Activated CD8-positive, alpha-beta T cell treated with anti-CD3 and anti-CD28 coated beads for 36 hours (primary cell): ENCODE measurements at regions not wholly inside any gene's neighbourhood (a gene's known extent, or its start where the extent isn't known, plus 50 kb on each side); places are given as distances from the start of the nearest gene placed in this dataset.

Experiments
- ATAC-seq: fragments of 200-7000 bp; cut with Tn5 transposase; one replicate; pipeline ENCODE4 v1.10.0; 2021; ENCODE audit warnings: mild to moderate bottlenecking, moderate library complexity
- CTCF ChIA-PET: fragments of 350-600 bp; sonication (Branson Sonifier 250); formaldehyde crosslinking; loops from one replicate; lab custom pipeline; 2021; ENCODE audit warnings: antibody characterized with exemption; lab: Charles Lee
- POLR2A ChIA-PET: fragments of 350-600 bp; sonication (Branson Sonifier 250); formaldehyde crosslinking; loops from one replicate; lab custom pipeline; 2021; ENCODE audit warnings: antibody characterized with exemption; lab: Charles Lee
- DNase-seq: peaks from one replicate; pipeline ENCODE4 v3.0.0-alpha.2; 2020
- H3K27ac Mint-ChIP-seq: one replicate; pipeline ENCODE4 v1.8.0; 2021; ENCODE audit warnings: mild to moderate bottlenecking, mixed read lengths
- H3K27me3 Mint-ChIP-seq: one replicate; pipeline ENCODE4 v1.8.0; 2021; ENCODE audit warnings: mixed read lengths
- H3K36me3 Mint-ChIP-seq: one replicate; pipeline ENCODE4 v1.8.0; 2021; ENCODE audit warnings: low read depth, mixed read lengths
- H3K4me1 Mint-ChIP-seq: one replicate; pipeline ENCODE4 v1.8.0; 2021; ENCODE audit warnings: low read depth, mixed read lengths
- H3K4me3 Mint-ChIP-seq: one replicate; pipeline ENCODE4 v1.8.0; 2021; ENCODE audit warnings: mild to moderate bottlenecking, moderate library complexity, mixed read lengths
- H3K9me3 Mint-ChIP-seq: one replicate; pipeline ENCODE4 v1.8.0; 2021; ENCODE audit warnings: mixed read lengths
- intact Hi-C: fragments of 100-400 bp; cut with micrococcal nuclease; formaldehyde crosslinking; loops from one replicate; pipeline ENCODE4 v1.10.0; 2022
- TF ChIP-seq, protein P1 (sequence below): fragments of 200-600 bp; IDR thresholded peaks from one replicate; pipeline ENCODE4 v1.8.0; 2022; ENCODE audit warnings: antibody characterized with exemption, mild to moderate bottlenecking

DNA sequence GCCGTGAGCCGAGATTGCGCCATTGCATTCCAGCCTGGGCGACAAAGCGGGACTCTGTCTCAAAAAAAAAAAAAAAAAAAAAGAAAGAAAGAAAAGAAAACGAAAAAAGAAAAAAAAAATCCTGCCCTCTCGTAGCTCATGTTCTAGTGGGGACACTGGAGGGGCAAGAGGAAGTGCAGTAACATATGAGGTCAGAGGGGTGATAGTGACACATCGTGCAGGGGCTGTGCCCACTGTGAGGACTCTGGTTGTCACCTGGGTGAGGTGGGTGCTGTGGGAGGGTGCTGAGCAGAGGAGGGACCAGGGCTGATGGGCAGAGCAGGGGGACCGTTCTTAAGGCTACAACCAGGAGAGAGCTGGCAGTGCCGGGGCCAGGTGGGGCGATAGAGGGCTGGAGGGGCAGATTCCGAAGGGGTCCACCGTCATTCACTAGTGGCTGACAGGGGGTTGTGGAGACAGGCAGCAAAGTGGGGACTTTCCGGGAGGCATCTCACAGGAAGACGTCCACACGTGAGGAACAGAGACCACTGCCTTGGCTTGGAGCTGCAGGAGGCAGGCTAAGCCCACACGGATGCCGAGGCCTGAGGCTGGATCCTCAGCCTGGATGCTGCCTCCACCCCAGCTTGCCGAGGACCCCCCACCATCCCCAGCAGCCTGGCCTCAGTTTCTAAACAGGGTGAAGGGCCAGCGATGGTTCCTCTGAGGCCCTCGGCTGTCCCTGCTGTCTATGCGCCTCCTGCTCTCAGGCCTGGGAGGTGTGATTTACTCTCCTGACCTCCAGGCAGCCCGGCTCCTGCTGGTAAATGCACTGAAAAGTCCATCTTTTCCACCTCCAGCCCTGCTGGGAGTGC, 154.3 kb upstream of the IQSEC1 start:
- intact Hi-C loops: no loop called here
- DNase-seq (no peak), ATAC-seq (no peak)
- no peaks in the 10 kb centered on the region for H3K9me3 Mint-ChIP-seq
- ChIA-PET CTCF (interaction anchor here (0.6 to 0.9 kb wide), 2 partner anchors 108 to 225 kb away, joined by 3 read pairs; no protein-coding TSS in a partner anchor), POLR2A (interaction anchor here (0.7 kb wide), 1 partner anchor 30 kb away, joined by 4 read pairs; no protein-coding TSS in a partner anchor)
- TF ChIP-seq, protein P1, sequence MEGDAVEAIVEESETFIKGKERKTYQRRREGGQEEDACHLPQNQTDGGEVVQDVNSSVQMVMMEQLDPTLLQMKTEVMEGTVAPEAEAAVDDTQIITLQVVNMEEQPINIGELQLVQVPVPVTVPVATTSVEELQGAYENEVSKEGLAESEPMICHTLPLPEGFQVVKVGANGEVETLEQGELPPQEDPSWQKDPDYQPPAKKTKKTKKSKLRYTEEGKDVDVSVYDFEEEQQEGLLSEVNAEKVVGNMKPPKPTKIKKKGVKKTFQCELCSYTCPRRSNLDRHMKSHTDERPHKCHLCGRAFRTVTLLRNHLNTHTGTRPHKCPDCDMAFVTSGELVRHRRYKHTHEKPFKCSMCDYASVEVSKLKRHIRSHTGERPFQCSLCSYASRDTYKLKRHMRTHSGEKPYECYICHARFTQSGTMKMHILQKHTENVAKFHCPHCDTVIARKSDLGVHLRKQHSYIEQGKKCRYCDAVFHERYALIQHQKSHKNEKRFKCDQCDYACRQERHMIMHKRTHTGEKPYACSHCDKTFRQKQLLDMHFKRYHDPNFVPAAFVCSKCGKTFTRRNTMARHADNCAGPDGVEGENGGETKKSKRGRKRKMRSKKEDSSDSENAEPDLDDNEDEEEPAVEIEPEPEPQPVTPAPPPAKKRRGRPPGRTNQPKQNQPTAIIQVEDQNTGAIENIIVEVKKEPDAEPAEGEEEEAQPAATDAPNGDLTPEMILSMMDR: no peak
- no peaks in the 10 kb centered on the region for H3K27me3 Mint-ChIP-seq
- H3K27ac Mint-ChIP-seq: no peak overlapping the region
- H3K4me3 Mint-ChIP-seq: no peak overlapping the region
- no peaks in the 10 kb centered on the region for H3K36me3 Mint-ChIP-seq
- no peaks in the 10 kb centered on the region for H3K4me1 Mint-ChIP-seq

DNA sequence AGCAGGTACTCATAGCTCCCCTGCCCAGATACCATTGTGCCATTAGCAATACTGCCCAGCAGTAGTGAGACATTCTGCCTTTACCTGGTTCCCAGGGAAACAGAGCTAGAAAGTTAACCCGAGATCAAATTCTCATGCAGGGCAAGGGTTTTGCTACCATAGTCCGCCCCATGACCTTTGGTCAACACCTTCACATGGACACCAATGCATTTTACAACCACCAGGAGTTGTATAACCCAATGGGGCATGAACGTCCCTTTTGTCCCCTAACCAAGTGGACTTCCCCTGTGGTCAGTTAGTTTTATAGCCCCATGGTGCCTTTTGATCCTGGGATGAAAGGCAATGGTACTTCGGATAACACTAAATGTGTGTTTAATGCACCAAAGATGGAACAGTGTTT, 151.7 kb upstream of the IQSEC1 start:
- DNase-seq (no peak), ATAC-seq (no peak)
- intact Hi-C loops: no loop called here
- Mint-ChIP-seq H3K27ac (no peak overlapping the region), H3K4me1 (no peaks in the 10 kb centered on the region), H3K27me3 (no peaks in the 10 kb centered on the region), H3K9me3 (no peaks in the 10 kb centered on the region), H3K36me3 (no peaks in the 10 kb centered on the region), H3K4me3 (no peak overlapping the region)
- TF ChIP-seq, protein P1: no peak
- ChIA-PET CTCF (no interaction called here), POLR2A (no interaction called here)

DNA sequence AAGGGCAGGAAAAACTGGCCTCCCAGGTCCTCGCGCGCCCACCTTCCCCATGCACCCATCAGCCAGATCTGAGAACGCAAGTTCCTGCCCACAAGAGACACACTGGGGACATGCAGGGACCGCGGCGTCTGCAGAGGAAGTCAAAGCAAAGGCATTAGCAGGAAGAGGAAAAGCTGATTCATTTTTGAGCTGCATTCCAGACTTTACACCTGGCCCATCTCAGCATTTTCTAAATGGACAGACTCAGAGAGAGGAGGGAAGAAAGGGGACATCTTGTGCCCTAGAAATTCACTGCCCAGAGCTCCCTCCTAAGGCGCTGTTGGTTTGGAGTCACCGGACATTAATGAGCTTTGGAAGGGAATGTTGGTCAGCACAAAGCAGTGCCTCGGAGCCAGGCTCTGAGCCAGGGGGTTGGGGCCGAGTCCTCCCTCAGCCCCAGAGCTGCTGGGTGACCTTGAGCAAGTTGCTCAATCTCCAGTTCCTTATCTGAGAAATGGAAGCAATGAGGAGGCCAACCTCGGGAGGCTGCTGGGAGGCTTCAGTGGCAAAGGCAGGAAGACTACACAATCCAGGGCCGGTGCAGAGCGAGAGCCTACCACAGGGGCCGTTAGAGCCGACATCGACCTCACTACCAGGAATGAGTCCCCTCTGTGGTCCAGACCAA, 150.5 kb upstream of the IQSEC1 start:
- POLR2A ChIA-PET: no interaction called here
- no peaks in the 10 kb centered on the region for H3K9me3 Mint-ChIP-seq
- H3K4me1 Mint-ChIP-seq: no peaks in the 10 kb centered on the region
- no peak overlapping the region for H3K4me3 Mint-ChIP-seq
- H3K36me3 Mint-ChIP-seq: no peaks in the 10 kb centered on the region
- CTCF ChIA-PET: no interaction called here
- H3K27me3 Mint-ChIP-seq: no peaks in the 10 kb centered on the region
- TF ChIP-seq, protein P1: no peak
- ATAC-seq (no peak), DNase-seq (no peak)
- intact Hi-C loops: no loop called here
- H3K27ac Mint-ChIP-seq: no peak overlapping the region

DNA sequence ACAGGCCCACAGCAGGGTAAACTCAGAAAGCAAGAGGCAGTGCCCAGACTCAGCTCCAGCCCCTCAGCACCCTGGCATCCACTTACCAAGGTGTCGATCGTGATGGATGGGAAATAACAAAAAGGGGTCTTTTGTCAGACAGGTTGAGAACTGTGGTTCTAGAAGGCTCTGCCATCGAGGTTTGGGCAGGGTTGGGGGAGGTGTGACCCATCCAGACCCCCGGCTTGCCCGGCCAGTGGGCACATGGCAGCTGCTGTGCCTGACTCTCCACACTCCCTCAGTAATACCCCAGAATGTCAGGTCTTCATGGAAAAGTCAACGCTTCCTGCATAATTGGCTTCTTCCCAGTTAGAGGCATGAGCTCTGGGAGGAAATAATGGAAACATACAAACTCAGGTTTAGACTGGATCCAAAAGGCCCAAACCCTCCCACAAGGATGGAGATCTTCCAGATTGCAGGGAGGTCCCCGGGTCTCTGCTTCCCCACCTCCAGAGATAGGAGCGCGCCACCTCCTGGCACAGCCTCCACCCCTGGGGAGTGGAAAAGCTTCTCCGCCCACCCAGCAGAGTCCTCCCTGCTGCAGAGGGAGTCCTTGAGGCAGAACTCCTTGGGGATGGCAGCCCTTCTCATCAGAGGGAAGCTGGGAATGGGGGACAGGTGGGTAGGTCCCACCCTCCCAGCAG, 149.8 kb upstream of the IQSEC1 start:
- POLR2A ChIA-PET: no interaction called here

More for the DNA sequence above, 149.8 kb upstream of the IQSEC1 start:
- no peak for DNase-seq
- CTCF ChIA-PET: no interaction called here
- Mint-ChIP-seq H3K36me3 (no peaks in the 10 kb centered on the region), H3K4me1 (no peaks in the 10 kb centered on the region), H3K27ac (no peak overlapping the region), H3K4me3 (no peak overlapping the region), H3K27me3 (no peaks in the 10 kb centered on the region), H3K9me3 (no peaks in the 10 kb centered on the region)
- TF ChIP-seq, protein P1: no peak
- ATAC-seq: no peak
- intact Hi-C loops: no loop called here
